ENCODE measurements at regions not wholly inside any gene's neighbourhood (a gene's known extent, or its start where the extent isn't known, plus 50 kb on each side); places are given as distances from the start of the nearest gene placed in this dataset.

DNA sequence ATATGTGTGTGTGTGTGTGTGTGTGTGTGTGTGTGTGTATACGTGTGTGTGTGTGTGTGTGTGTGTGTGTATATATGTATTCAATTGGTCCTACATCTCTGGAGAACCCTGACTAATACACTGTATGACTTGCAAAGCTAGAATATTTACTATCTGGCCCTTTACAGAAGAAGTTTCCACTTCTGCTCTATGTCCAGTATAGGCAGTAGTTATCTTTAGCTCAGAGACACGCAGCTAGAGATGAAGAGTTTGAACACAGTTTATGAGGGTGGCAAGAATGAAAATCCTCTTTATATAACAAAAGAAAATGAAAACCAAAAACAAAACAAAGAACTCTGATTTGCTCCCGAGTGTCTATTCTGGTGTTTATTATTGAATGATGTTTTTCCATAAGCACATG lies 201.2 kb downstream of the ASB1 start:
- TF ChIP-seq CTCF (IDR thresholded peaks at IDR 0.05) (no peak), EZH2 (IDR thresholded peaks at IDR 0.05; ENCODE audit: borderline replicate concordance, insufficient read depth, low read depth, low read length, poor library complexity, severe bottlenecking) (no peak)

All from B cell (primary cell).